ENCODE measurements at regions not wholly inside any gene's neighbourhood (a gene's known extent, or its start where the extent isn't known, plus 50 kb on each side); places are given as distances from the start of the nearest gene placed in this dataset.

DNA sequence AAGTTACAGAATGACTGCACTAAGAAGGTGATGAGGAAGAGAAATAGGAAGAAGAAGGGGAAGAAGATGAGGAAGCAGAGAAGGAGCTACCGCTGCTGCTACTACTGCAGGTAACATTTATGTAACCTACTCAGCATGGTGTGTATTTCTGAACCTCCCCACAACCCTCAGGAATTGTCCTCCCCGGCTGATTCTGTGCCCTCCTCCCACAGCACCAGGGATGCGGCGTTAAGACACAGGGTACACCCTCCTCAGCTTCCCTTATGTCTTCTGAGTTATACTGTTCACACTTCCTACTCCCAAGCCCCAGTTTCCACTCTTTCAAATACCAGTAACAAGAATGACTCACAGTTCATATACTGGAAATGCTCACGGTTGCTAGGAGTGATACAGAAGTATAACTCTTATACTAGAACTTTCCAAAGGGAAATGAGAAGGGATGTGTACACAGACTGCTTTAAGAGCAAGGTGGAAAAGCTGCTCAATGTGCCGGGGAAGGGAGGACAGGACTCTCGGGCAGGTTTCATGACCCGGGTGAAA, 224.5 kb upstream of the PSMD7 start:
- H3K4me3 ChIP-seq (ENCODE audit: low read length in 2 of 2), result no peak overlapping the region
- no peaks in the 10 kb centered on the region for H3K9me3 ChIP-seq (ENCODE audit: control insufficient read depth in 2 of 2, insufficient read depth in 1 of 2, low read length in 1 of 2)
- no peak for DNase-seq (ENCODE audit: low read depth in 6 of 9, low spot score in 9 of 9)
- no peak overlapping the region for H3K27ac ChIP-seq (ENCODE audit: low read depth in 1 of 2, low read length in 1 of 2)
- H3K36me3 ChIP-seq (ENCODE audit: control insufficient read depth in 2 of 2, insufficient read depth in 2 of 2, low read length in 1 of 2), result no peaks in the 10 kb centered on the region
- 94% methylated on average over 8 of the region's 8 CpGs for WGBS
- peaks cover under 1 to 10% of the 10 kb centered on the region in 2 donors for H3K4me1 ChIP-seq (ENCODE audit: control insufficient read depth in 2 of 2, insufficient read depth in 2 of 2, low read length in 2 of 2)
- H3K27me3 ChIP-seq (ENCODE audit: control insufficient read depth in 2 of 2, insufficient read depth in 1 of 2, low read length in 1 of 2), result no peaks in the 10 kb centered on the region

GRCh38 chr16:74070237-74070636, 226.4 kb upstream of the PSMD7 start:
- Histone ChIP-seq H3K4me3 (ENCODE audit: low read length in 2 of 2) (no peak overlapping the region), H3K4me1 (ENCODE audit: control insufficient read depth in 2 of 2, insufficient read depth in 2 of 2, low read length in 2 of 2) (peaks cover 9 to 18% of the 10 kb centered on the region in 2 donors), H3K27ac (ENCODE audit: low read depth in 1 of 2, low read length in 1 of 2) (no peak overlapping the region), H3K27me3 (ENCODE audit: control insufficient read depth in 2 of 2, insufficient read depth in 1 of 2, low read length in 1 of 2) (no peaks in the 10 kb centered on the region), H3K36me3 (ENCODE audit: control insufficient read depth in 2 of 2, insufficient read depth in 2 of 2, low read length in 1 of 2) (no peaks in the 10 kb centered on the region), H3K9me3 (ENCODE audit: control insufficient read depth in 2 of 2, insufficient read depth in 1 of 2, low read length in 1 of 2) (no peaks in the 10 kb centered on the region)
- no peak for DNase-seq (ENCODE audit: low read depth in 6 of 9, low spot score in 9 of 9)
- WGBS, result 64% methylated on average over 10 of the region's 10 CpGs

DNA sequence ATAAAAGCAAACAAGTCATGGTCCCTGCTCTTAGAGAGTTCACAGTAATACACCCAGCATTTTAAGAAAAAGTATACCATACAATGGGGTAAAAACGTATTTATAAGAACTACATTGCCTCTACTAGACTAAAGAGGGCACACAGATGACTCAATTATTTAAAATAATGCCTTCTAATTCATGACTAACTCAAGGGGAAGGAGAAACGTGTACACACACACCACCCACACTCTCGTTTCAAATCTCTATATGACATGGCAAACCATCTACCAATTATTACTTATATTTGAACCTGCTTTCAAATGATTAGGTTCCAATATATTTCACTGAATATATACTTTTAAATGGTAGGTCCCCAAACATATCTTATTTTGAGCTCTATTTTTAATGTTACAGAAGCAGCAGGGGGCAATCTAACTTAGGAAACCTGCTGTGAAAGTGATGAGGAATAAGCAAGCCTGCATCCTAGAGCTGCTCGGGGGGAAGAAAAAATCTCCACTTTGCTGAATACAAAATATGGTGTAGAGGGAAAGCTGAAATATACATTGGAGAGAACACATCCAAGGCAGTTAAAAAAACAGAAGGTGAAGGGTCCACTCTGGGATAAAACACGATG, 232.4 kb upstream of the PSMD7 start:
- no peak overlapping the region for H3K4me3 ChIP-seq (ENCODE audit: low read length in 2 of 2)
- WGBS, result 80% methylated on average over 5 of the region's 5 CpGs
- H3K27me3 ChIP-seq (ENCODE audit: control insufficient read depth in 2 of 2, insufficient read depth in 1 of 2, low read length in 1 of 2), result no peaks in the 10 kb centered on the region
- H3K27ac ChIP-seq (ENCODE audit: low read depth in 1 of 2, low read length in 1 of 2), result no peak overlapping the region
- DNase-seq (ENCODE audit: low read depth in 6 of 9, low spot score in 9 of 9), result peak in 1 of 9 donors; percentile 20
- H3K4me1 ChIP-seq (ENCODE audit: control insufficient read depth in 2 of 2, insufficient read depth in 2 of 2, low read length in 2 of 2), result peaks cover 9 to 18% of the 10 kb centered on the region in 2 donors
- no peaks in the 10 kb centered on the region for H3K9me3 ChIP-seq (ENCODE audit: control insufficient read depth in 2 of 2, insufficient read depth in 1 of 2, low read length in 1 of 2)
- no peaks in the 10 kb centered on the region for H3K36me3 ChIP-seq (ENCODE audit: control insufficient read depth in 2 of 2, insufficient read depth in 2 of 2, low read length in 1 of 2)

DNA sequence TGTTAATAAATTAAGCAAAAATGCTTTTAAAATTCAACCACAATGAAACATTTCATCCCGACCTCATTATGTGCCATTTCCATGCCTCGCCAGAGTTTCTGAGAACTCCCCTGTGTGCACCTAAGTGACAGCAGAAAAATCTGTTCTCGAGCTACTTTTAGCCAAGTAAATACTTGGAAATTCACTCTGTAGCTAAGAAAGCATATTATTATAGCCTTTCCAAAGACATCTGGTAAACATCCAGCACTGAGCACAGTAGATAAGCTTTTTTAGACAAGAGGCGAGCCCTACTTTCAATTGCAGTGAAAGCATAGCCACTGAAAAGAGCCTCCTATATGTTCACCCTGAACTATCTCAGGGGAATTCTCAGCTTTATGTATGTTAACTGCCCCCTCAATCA, 242.8 kb upstream of the PSMD7 start:
- H3K36me3 ChIP-seq (ENCODE audit: control insufficient read depth in 2 of 2, insufficient read depth in 2 of 2, low read length in 1 of 2), result no peaks in the 10 kb centered on the region
- 19% methylated on average over 4 of the region's 4 CpGs for WGBS
- no peaks in the 10 kb centered on the region for H3K27me3 ChIP-seq (ENCODE audit: control insufficient read depth in 2 of 2, insufficient read depth in 1 of 2, low read length in 1 of 2)
- H3K4me3 ChIP-seq (ENCODE audit: low read length in 2 of 2), result no peak overlapping the region
- H3K27ac ChIP-seq (ENCODE audit: low read depth in 1 of 2, low read length in 1 of 2), result peak overlapping the region in 1 of 2 donors; percentile 84
- H3K9me3 ChIP-seq (ENCODE audit: control insufficient read depth in 2 of 2, insufficient read depth in 1 of 2, low read length in 1 of 2), result peaks cover 0 to 11% of the 10 kb centered on the region in 2 donors
- peak in 1 of 9 donors; percentile 28 for DNase-seq (ENCODE audit: low read depth in 6 of 9, low spot score in 9 of 9)
- H3K4me1 ChIP-seq (ENCODE audit: control insufficient read depth in 2 of 2, insufficient read depth in 2 of 2, low read length in 2 of 2), result peaks cover 6 to 18% of the 10 kb centered on the region in 2 donors

DNA sequence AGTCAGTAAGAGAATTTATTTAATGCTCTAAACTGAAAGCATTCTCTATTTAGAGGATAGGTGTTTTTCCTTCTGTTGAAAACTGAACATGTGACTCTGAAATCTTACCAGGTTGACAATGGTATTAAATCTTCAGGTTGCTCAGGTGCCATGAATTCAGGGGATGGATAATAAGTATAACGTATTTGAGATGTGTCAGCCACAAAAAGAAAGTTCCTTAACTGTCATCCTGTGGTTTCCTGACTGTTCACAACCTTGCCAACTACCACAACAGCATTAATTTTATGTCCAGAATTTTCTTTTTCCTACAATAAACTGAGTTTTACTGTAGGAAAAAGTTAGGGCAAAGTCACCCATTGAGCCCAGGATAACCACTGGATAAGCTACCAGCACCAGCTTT, 243.3 kb upstream of the PSMD7 start:
- Histone ChIP-seq H3K4me3 (ENCODE audit: low read length in 2 of 2) (no peak overlapping the region), H3K4me1 (ENCODE audit: control insufficient read depth in 2 of 2, insufficient read depth in 2 of 2, low read length in 2 of 2) (peaks cover 6 to 18% of the 10 kb centered on the region in 2 donors), H3K27me3 (ENCODE audit: control insufficient read depth in 2 of 2, insufficient read depth in 1 of 2, low read length in 1 of 2) (no peaks in the 10 kb centered on the region), H3K27ac (ENCODE audit: low read depth in 1 of 2, low read length in 1 of 2) (peak overlapping the region in 1 of 2 donors; percentile 84), H3K36me3 (ENCODE audit: control insufficient read depth in 2 of 2, insufficient read depth in 2 of 2, low read length in 1 of 2) (no peaks in the 10 kb centered on the region), H3K9me3 (ENCODE audit: control insufficient read depth in 2 of 2, insufficient read depth in 1 of 2, low read length in 1 of 2) (peaks cover 0 to 8% of the 10 kb centered on the region in 2 donors)
- DNase-seq (ENCODE audit: low read depth in 6 of 9, low spot score in 9 of 9), result peak in 4 of 9 donors; percentile 19 to 58 (median 24)
- 5% methylated on average over 1 of the region's 1 CpG for WGBS

DNA sequence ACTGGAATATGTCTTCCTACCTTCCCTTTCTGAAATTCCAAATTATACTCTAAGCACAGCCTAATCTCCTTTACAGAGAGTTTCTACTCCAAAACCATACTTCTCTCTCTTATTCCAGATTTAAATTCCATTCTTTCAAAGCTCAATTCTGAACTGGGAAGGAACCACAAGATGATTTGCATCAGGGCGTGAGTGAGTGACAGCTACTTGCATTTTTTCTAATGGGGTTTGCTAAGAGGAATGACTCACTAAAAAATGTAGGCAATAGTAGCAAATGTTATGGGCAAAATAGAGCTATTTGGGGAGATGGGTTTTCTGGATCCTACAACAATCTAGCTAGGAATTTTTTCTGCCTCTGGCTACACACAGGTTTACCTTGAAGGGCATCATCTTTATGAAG, 244.6 kb upstream of the PSMD7 start:
- no peaks in the 10 kb centered on the region for H3K36me3 ChIP-seq (ENCODE audit: control insufficient read depth in 2 of 2, insufficient read depth in 2 of 2, low read length in 1 of 2)
- peaks cover 6 to 18% of the 10 kb centered on the region in 2 donors for H3K4me1 ChIP-seq (ENCODE audit: control insufficient read depth in 2 of 2, insufficient read depth in 2 of 2, low read length in 2 of 2)
- H3K27ac ChIP-seq (ENCODE audit: low read depth in 1 of 2, low read length in 1 of 2), result no peak overlapping the region
- H3K4me3 ChIP-seq (ENCODE audit: low read length in 2 of 2), result no peak overlapping the region
- 88% methylated on average over 1 of the region's 1 CpG for WGBS
- peaks cover 0 to 4% of the 10 kb centered on the region in 2 donors for H3K9me3 ChIP-seq (ENCODE audit: control insufficient read depth in 2 of 2, insufficient read depth in 1 of 2, low read length in 1 of 2)
- no peaks in the 10 kb centered on the region for H3K27me3 ChIP-seq (ENCODE audit: control insufficient read depth in 2 of 2, insufficient read depth in 1 of 2, low read length in 1 of 2)
- DNase-seq (ENCODE audit: low read depth in 6 of 9, low spot score in 9 of 9), result no peak

- Histone ChIP-seq H3K4me3 (ENCODE audit: low read length in 2 of 2) (no peak overlapping the region), H3K36me3 (ENCODE audit: control insufficient read depth in 2 of 2, insufficient read depth in 2 of 2, low read length in 1 of 2) (no peaks in the 10 kb centered on the region), H3K9me3 (ENCODE audit: control insufficient read depth in 2 of 2, insufficient read depth in 1 of 2, low read length in 1 of 2) (peaks cover 0 to 4% of the 10 kb centered on the region in 2 donors), H3K27me3 (ENCODE audit: control insufficient read depth in 2 of 2, insufficient read depth in 1 of 2, low read length in 1 of 2) (no peaks in the 10 kb centered on the region), H3K27ac (ENCODE audit: low read depth in 1 of 2, low read length in 1 of 2) (no peak overlapping the region), H3K4me1 (ENCODE audit: control insufficient read depth in 2 of 2, insufficient read depth in 2 of 2, low read length in 2 of 2) (peaks cover 6 to 15% of the 10 kb centered on the region in 2 donors)
- DNase-seq (ENCODE audit: low read depth in 6 of 9, low spot score in 9 of 9), result no peak
- WGBS, result 88% methylated on average over 4 of the region's 4 CpGs
Observed at GRCh38 chr16:74049027-74049426, 247.6 kb upstream of the PSMD7 start.

- 97% methylated on average over 5 of the region's 5 CpGs for WGBS
- no peaks in the 10 kb centered on the region for H3K27me3 ChIP-seq (ENCODE audit: control insufficient read depth in 2 of 2, insufficient read depth in 1 of 2, low read length in 1 of 2)
- H3K4me3 ChIP-seq (ENCODE audit: low read length in 2 of 2), result no peak overlapping the region
- no peaks in the 10 kb centered on the region for H3K4me1 ChIP-seq (ENCODE audit: control insufficient read depth in 2 of 2, insufficient read depth in 2 of 2, low read length in 2 of 2)
- no peaks in the 10 kb centered on the region for H3K36me3 ChIP-seq (ENCODE audit: control insufficient read depth in 2 of 2, insufficient read depth in 2 of 2, low read length in 1 of 2)
- H3K27ac ChIP-seq (ENCODE audit: low read depth in 1 of 2, low read length in 1 of 2), result no peak overlapping the region
- no peak for DNase-seq (ENCODE audit: low read depth in 6 of 9, low spot score in 9 of 9)
- H3K9me3 ChIP-seq (ENCODE audit: control insufficient read depth in 2 of 2, insufficient read depth in 1 of 2, low read length in 1 of 2), result no peaks in the 10 kb centered on the region
Observed at GRCh38 chr16:74046524-74046923, 250.1 kb upstream of the PSMD7 start.

DNA sequence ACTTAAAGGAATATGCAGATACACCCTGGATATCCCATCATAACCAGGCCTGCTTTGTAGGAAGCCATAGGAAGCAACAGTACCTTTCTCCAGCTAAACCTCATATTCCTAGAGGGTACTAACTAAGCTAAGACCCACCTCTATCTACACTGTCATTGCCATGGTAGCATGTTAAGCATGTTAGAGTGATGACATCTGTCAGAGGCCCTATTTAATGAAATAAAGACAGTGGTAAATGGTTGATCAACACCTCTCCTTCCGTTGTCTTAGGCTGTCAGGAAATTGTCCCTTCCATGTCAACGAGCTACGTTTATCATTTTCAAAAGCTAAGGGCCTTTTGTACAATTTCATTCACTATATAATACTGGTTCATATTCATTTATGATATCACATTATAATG, 251.1 kb upstream of the PSMD7 start:
- DNase-seq (ENCODE audit: low read depth in 6 of 9, low spot score in 9 of 9), result no peak
- 95% methylated on average over 3 of the region's 3 CpGs for WGBS

More for the DNA sequence above, 251.1 kb upstream of the PSMD7 start:
- Histone ChIP-seq H3K4me1 (ENCODE audit: control insufficient read depth in 2 of 2, insufficient read depth in 2 of 2, low read length in 2 of 2) (no peaks in the 10 kb centered on the region), H3K27ac (ENCODE audit: low read depth in 1 of 2, low read length in 1 of 2) (no peak overlapping the region), H3K27me3 (ENCODE audit: control insufficient read depth in 2 of 2, insufficient read depth in 1 of 2, low read length in 1 of 2) (no peaks in the 10 kb centered on the region), H3K36me3 (ENCODE audit: control insufficient read depth in 2 of 2, insufficient read depth in 2 of 2, low read length in 1 of 2) (no peaks in the 10 kb centered on the region), H3K9me3 (ENCODE audit: control insufficient read depth in 2 of 2, insufficient read depth in 1 of 2, low read length in 1 of 2) (no peaks in the 10 kb centered on the region), H3K4me3 (ENCODE audit: low read length in 2 of 2) (no peak overlapping the region)

Data from thymus (tissue), 11 donors.